PC-3 (cell line): ENCODE measurements at regions not wholly inside any gene's neighbourhood (a gene's known extent, or its start where the extent isn't known, plus 50 kb on each side); places are given as distances from the start of the nearest gene placed in this dataset.

ENCODE experiments used
- EZH2phosphoT487 ChIP-seq: fragments of 300-600 bp; sonication (generic); IDR thresholded peaks from 2 replicates; pipeline ENCODE4 v1.6.1; 2018; ENCODE audit warnings: mild to moderate bottlenecking, antibody characterized with exemption, low read length, borderline replicate concordance
- TF ChIP-seq, protein P1 (sequence below): fragments of 300-600 bp; sonication (generic); conservative IDR thresholded peaks from 2 replicates; pipeline ENCODE4 v1.5.1; 2017; ENCODE audit warnings: antibody characterized with exemption, low read depth, mild to moderate bottlenecking, low read length

GRCh38 chr10:42899036-42899435 lies 116.4 kb downstream of the BMS1 start:
- TF ChIP-seq, protein P1, sequence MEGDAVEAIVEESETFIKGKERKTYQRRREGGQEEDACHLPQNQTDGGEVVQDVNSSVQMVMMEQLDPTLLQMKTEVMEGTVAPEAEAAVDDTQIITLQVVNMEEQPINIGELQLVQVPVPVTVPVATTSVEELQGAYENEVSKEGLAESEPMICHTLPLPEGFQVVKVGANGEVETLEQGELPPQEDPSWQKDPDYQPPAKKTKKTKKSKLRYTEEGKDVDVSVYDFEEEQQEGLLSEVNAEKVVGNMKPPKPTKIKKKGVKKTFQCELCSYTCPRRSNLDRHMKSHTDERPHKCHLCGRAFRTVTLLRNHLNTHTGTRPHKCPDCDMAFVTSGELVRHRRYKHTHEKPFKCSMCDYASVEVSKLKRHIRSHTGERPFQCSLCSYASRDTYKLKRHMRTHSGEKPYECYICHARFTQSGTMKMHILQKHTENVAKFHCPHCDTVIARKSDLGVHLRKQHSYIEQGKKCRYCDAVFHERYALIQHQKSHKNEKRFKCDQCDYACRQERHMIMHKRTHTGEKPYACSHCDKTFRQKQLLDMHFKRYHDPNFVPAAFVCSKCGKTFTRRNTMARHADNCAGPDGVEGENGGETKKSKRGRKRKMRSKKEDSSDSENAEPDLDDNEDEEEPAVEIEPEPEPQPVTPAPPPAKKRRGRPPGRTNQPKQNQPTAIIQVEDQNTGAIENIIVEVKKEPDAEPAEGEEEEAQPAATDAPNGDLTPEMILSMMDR = no peak
- TF ChIP-seq EZH2phosphoT487 = no peak
